ENCODE measurements at regions not wholly inside any gene's neighbourhood (a gene's known extent, or its start where the extent isn't known, plus 50 kb on each side); places are given as distances from the start of the nearest gene placed in this dataset.

DNA sequence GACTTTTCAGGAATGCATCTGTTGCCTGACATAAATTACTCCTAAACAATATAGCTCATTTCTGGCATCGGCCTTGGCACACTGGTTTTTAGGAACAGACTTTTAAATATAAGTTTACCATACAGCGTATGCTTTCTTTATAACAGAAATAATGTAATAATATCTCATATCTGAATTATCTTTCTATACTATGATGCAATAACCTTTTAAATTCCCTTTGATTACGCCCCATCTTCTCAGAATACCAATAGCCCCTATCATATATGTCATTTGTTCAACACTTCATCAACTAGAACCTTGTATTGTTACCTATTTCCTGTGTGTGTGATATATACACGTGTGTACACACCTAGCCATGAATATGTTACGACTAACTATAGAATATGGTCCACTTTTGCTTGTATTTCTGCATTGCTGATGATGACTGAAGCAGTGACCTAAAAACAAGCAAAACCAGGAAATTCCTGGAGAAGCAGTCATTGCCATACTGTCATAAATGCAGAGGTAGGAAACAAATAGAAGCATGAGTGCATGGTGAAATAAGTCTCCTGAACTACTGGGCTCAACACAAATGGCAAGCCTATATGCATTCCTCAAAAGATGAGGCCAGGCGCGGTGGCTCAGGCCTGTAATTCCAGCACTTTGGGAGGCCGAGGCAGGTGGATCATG, 618.4 kb upstream of the NRP1 start:
- TF ChIP-seq, protein P1, sequence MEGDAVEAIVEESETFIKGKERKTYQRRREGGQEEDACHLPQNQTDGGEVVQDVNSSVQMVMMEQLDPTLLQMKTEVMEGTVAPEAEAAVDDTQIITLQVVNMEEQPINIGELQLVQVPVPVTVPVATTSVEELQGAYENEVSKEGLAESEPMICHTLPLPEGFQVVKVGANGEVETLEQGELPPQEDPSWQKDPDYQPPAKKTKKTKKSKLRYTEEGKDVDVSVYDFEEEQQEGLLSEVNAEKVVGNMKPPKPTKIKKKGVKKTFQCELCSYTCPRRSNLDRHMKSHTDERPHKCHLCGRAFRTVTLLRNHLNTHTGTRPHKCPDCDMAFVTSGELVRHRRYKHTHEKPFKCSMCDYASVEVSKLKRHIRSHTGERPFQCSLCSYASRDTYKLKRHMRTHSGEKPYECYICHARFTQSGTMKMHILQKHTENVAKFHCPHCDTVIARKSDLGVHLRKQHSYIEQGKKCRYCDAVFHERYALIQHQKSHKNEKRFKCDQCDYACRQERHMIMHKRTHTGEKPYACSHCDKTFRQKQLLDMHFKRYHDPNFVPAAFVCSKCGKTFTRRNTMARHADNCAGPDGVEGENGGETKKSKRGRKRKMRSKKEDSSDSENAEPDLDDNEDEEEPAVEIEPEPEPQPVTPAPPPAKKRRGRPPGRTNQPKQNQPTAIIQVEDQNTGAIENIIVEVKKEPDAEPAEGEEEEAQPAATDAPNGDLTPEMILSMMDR (IDR thresholded peaks at IDR 0.05): no peak
- TF ChIP-seq POLR2AphosphoS5 (IDR thresholded peaks at IDR 0.05) (no peak), POLR2A (IDR thresholded peaks at IDR 0.05) (no peak), EP300 (IDR thresholded peaks at IDR 0.05) (no peak)

Data from sigmoid colon (tissue), 4 donors.